ENCODE measurements at regions not wholly inside any gene's neighbourhood (a gene's known extent, or its start where the extent isn't known, plus 50 kb on each side); places are given as distances from the start of the nearest gene placed in this dataset.

DNA sequence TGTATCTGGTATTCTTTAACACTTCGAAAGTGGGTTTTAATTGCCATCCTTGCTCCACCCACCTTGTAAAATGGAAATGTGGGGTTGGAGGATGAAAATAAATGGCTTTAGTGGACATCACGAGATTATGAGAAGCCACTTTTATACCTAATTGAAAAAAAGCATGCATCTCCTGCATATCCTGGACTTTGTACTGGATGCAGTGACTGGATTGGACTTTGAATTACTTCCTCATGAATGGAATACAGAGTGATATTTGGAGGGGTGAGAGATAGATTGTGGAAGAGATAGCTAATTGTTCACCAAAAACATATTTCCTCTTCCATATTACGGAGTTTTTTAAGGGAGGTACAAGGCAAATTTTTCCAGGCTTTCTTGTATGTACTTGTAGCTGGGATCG lies 813.0 kb downstream of the TENT5A start:
- DNase-seq (no peak), ATAC-seq (no peak)
- Histone ChIP-seq H3K27ac (no peak overlapping the region), H3K4me3 (no peak overlapping the region), H3K36me3 (no peaks in the 10 kb centered on the region), H3K4me1 (no peaks in the 10 kb centered on the region), H3K9me3 (no peaks in the 10 kb centered on the region), H3K27me3 (no peaks in the 10 kb centered on the region)
- intact Hi-C loops (cut with DNase I; ENCODE audit: low total_unique reads) (no loop called here), in situ Hi-C loops (cut with MboI; ENCODE audit: low sequenced_read_pairs in 4 of 4) (no loop called here)
- TF ChIP-seq, protein P1, sequence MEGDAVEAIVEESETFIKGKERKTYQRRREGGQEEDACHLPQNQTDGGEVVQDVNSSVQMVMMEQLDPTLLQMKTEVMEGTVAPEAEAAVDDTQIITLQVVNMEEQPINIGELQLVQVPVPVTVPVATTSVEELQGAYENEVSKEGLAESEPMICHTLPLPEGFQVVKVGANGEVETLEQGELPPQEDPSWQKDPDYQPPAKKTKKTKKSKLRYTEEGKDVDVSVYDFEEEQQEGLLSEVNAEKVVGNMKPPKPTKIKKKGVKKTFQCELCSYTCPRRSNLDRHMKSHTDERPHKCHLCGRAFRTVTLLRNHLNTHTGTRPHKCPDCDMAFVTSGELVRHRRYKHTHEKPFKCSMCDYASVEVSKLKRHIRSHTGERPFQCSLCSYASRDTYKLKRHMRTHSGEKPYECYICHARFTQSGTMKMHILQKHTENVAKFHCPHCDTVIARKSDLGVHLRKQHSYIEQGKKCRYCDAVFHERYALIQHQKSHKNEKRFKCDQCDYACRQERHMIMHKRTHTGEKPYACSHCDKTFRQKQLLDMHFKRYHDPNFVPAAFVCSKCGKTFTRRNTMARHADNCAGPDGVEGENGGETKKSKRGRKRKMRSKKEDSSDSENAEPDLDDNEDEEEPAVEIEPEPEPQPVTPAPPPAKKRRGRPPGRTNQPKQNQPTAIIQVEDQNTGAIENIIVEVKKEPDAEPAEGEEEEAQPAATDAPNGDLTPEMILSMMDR (IDR thresholded peaks at IDR 0.05 in 4 of 5, conservative IDR thresholded peaks at IDR 0.05 in 1 of 5), result no peak
- no peak for TF ChIP-seq POLR2A (IDR thresholded peaks at IDR 0.05)

- no peak overlapping the region for H3K27ac ChIP-seq
- no peak overlapping the region for H3K4me3 ChIP-seq
- intact Hi-C loops (cut with DNase I; ENCODE audit: low total_unique reads) (no loop called here), in situ Hi-C loops (cut with MboI; ENCODE audit: low sequenced_read_pairs in 4 of 4) (no loop called here)
- no peaks in the 10 kb centered on the region for H3K27me3 ChIP-seq
- no peaks in the 10 kb centered on the region for H3K9me3 ChIP-seq
- H3K36me3 ChIP-seq, result no peaks in the 10 kb centered on the region
- TF ChIP-seq POLR2A (IDR thresholded peaks at IDR 0.05), result no peak
- TF ChIP-seq, protein P1 (IDR thresholded peaks at IDR 0.05 in 4 of 5, conservative IDR thresholded peaks at IDR 0.05 in 1 of 5), result no peak
- ATAC-seq (no peak), DNase-seq (no peak)
- no peaks in the 10 kb centered on the region for H3K4me1 ChIP-seq
These were observed 814.4 kb downstream of the TENT5A start for GRCh38 chr6:80938131-80938530.

GRCh38 chr6:80932359-80932758 lies 820.1 kb downstream of the TENT5A start:
- in situ Hi-C loops (cut with MboI; ENCODE audit: low sequenced_read_pairs in 4 of 4), result no loop called here
- Histone ChIP-seq H3K27me3 (no peaks in the 10 kb centered on the region), H3K4me3 (no peak overlapping the region), H3K9me3 (no peaks in the 10 kb centered on the region), H3K27ac (no peak overlapping the region), H3K4me1 (no peaks in the 10 kb centered on the region), H3K36me3 (no peaks in the 10 kb centered on the region)
- intact Hi-C loops (cut with DNase I; ENCODE audit: low total_unique reads), result no loop called here
- ATAC-seq (no peak), DNase-seq (no peak)
- TF ChIP-seq, protein P1 (IDR thresholded peaks at IDR 0.05 in 4 of 5, conservative IDR thresholded peaks at IDR 0.05 in 1 of 5), result no peak
- TF ChIP-seq POLR2A (IDR thresholded peaks at IDR 0.05), result no peak

DNA sequence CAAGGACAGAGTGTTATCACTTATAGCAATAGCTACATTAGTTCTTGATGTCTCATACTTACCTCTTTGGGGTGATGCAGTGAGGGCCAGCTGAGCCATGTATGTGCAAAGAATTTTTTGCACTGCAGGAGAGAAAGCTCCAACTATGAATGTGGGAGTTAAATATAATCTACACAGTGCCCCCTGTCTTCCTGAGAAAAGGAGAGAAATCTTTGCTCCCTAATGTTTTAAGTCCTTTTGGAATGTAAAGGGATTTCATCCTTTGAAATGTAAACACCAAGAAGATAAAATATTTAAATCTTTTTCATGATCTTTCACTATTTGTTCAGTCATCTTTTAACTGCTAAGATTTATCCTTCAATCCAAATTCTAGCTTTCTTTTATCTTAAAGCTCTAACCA lies 822.1 kb downstream of the TENT5A start:
- no peak for TF ChIP-seq POLR2A (IDR thresholded peaks at IDR 0.05)
- TF ChIP-seq, protein P1 (IDR thresholded peaks at IDR 0.05 in 4 of 5, conservative IDR thresholded peaks at IDR 0.05 in 1 of 5), result no peak

GRCh38 chr6:80923816-80924215 lies 817.3 kb downstream of the BCKDHB start:
- Histone ChIP-seq H3K9me3 (no peaks in the 10 kb centered on the region), H3K4me3 (no peak overlapping the region), H3K27ac (no peak overlapping the region), H3K4me1 (no peaks in the 10 kb centered on the region), H3K27me3 (no peaks in the 10 kb centered on the region), H3K36me3 (no peaks in the 10 kb centered on the region)
- intact Hi-C loops (cut with DNase I; ENCODE audit: low total_unique reads), result no loop called here
- TF ChIP-seq, protein P1 (IDR thresholded peaks at IDR 0.05 in 4 of 5, conservative IDR thresholded peaks at IDR 0.05 in 1 of 5), result no peak
- no peak for TF ChIP-seq POLR2A (IDR thresholded peaks at IDR 0.05)
- DNase-seq, result no peak
- ATAC-seq, result no peak
- in situ Hi-C loops (cut with MboI; ENCODE audit: low sequenced_read_pairs in 4 of 4), result no loop called here

More for the DNA sequence above, 822.1 kb downstream of the TENT5A start:
- no peak for ATAC-seq
- Histone ChIP-seq H3K9me3 (no peaks in the 10 kb centered on the region), H3K4me3 (no peak overlapping the region), H3K27me3 (no peaks in the 10 kb centered on the region), H3K4me1 (no peaks in the 10 kb centered on the region), H3K27ac (no peak overlapping the region), H3K36me3 (no peaks in the 10 kb centered on the region)
- no peak for DNase-seq
- in situ Hi-C loops (cut with MboI; ENCODE audit: low sequenced_read_pairs in 4 of 4) (no loop called here), intact Hi-C loops (cut with DNase I; ENCODE audit: low total_unique reads) (no loop called here)

All from gastrocnemius medialis (tissue), 4 donors.